Stomach (tissue), 8 donors: ENCODE measurements at regions not wholly inside any gene's neighbourhood (a gene's known extent, or its start where the extent isn't known, plus 50 kb on each side); places are given as distances from the start of the nearest gene placed in this dataset.

Source experiments
- DNase-seq, 2 donors: peaks; one replicate each; pipeline versions ENCODE4 v3.0.0 to v3.0.0-alpha.2; 2013 to 2019
- H3K27ac ChIP-seq, 5 donors: fragments of 200-600 bp in 4 of 5; sonication (generic) in 4 of 5; one replicate each; pipeline ENCODE4 v1.5.1; 2013 to 2019; ENCODE audit warnings: mild to moderate bottlenecking in 1 of 5, moderate library complexity in 1 of 5
- H3K27me3 ChIP-seq, 3 donors: fragments of 200-600 bp; sonication (generic); one replicate each; pipeline ENCODE4 v1.5.1; 2017 to 2019; ENCODE audit warnings: mixed run types in 1 of 3
- H3K36me3 ChIP-seq, 4 donors: fragments of 200-600 bp; sonication (generic); 1 replicate in 3 of 4; 2 replicates in 1 of 4; pipeline ENCODE4 v1.5.1; 2016 to 2019
- H3K4me1 ChIP-seq, 4 donors: fragments of 200-600 bp; sonication (generic); one replicate each; pipeline ENCODE4 v1.5.1; 2016 to 2019
- H3K4me3 ChIP-seq, 4 donors: fragments of 200-600 bp; sonication (generic) in 3 of 4; one replicate each; pipeline ENCODE4 v1.5.1; 2016 to 2019; ENCODE audit warnings: mild to moderate bottlenecking in 1 of 4
- H3K9me3 ChIP-seq, 4 donors: fragments of 200-600 bp; sonication (generic); one replicate each; pipeline ENCODE4 v1.5.1; 2016 to 2019
- EP300 ChIP-seq: sonication (generic); formaldehyde crosslinking; IDR thresholded peaks from one replicate; pipeline ENCODE4 v1.6.1; 2017; ENCODE audit warnings: antibody characterized with exemption
- POLR2A ChIP-seq, 4 donors: fragments of 450-650 bp; IDR thresholded peaks; one replicate each; pipeline ENCODE4 v1.6.1; 2016; ENCODE audit warnings: antibody characterized with exemption in 4 of 4, control low read depth in 2 of 4, mild to moderate bottlenecking in 1 of 4, moderate library complexity in 1 of 4
- POLR2AphosphoS5 ChIP-seq, 3 donors: sonication (generic); formaldehyde crosslinking; IDR thresholded peaks; one replicate each; pipeline ENCODE4 v1.6.1; 2016; ENCODE audit warnings: antibody characterized with exemption in 3 of 3
- WGBS, 5 donors: extraction: QIAGEN DNeasy Blood & Tissue Kit in 3 of 5; methylation state at CpG; one replicate each; pipeline versions ENCODE4 v1.1.5 to v1.1.7; 2013 to 2018; 5-methylcytosine and 5-hydroxymethylcytosine counted together
- intact Hi-C: fragments of 100-400 bp; cut with DNase I; formaldehyde crosslinking; loops from one replicate; pipeline ENCODE4 v1.15.1; 2023; ENCODE audit warnings: low total_unique reads
- TF ChIP-seq, protein P1 (sequence below), 7 experiments: fragments of 450-650 bp in 4 of 7; fragments of 200-600 bp in 3 of 7; sonication (generic) in 3 of 7; IDR thresholded peaks; one replicate each; pipeline ENCODE4 v1.5.1; 2016 to 2019; ENCODE audit warnings: antibody characterized with exemption in 7 of 7, control low read depth in 2 of 7, mild to moderate bottlenecking in 1 of 7
- donor health status: healthy with polysubstance abuse.
- donor health status: Bipolar disorder and iron deficiency.
- donor health status: healthy.

GRCh38 chr18:42165922-42166513 lies 211.0 kb downstream of the PIK3C3 start:
- 6 to 23% (median 13%) methylated on average over 1 of the region's 1 CpG for WGBS, 5 donors
- intact Hi-C loops, result no loop called here
- H3K27me3 ChIP-seq, result no peaks in the 10 kb centered on the region
- no peaks in the 10 kb centered on the region for H3K4me1 ChIP-seq
- H3K9me3 ChIP-seq, result no peaks in the 10 kb centered on the region
- no peak overlapping the region for H3K4me3 ChIP-seq
- H3K36me3 ChIP-seq, result no peaks in the 10 kb centered on the region
- DNase-seq, result no peak
- TF ChIP-seq POLR2AphosphoS5 (IDR thresholded peaks at IDR 0.05), result no peak
- TF ChIP-seq, protein P1, sequence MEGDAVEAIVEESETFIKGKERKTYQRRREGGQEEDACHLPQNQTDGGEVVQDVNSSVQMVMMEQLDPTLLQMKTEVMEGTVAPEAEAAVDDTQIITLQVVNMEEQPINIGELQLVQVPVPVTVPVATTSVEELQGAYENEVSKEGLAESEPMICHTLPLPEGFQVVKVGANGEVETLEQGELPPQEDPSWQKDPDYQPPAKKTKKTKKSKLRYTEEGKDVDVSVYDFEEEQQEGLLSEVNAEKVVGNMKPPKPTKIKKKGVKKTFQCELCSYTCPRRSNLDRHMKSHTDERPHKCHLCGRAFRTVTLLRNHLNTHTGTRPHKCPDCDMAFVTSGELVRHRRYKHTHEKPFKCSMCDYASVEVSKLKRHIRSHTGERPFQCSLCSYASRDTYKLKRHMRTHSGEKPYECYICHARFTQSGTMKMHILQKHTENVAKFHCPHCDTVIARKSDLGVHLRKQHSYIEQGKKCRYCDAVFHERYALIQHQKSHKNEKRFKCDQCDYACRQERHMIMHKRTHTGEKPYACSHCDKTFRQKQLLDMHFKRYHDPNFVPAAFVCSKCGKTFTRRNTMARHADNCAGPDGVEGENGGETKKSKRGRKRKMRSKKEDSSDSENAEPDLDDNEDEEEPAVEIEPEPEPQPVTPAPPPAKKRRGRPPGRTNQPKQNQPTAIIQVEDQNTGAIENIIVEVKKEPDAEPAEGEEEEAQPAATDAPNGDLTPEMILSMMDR (IDR thresholded peaks at IDR 0.05), result no peak
- no peak for TF ChIP-seq POLR2A (IDR thresholded peaks at IDR 0.05)
- no peak for TF ChIP-seq EP300
- no peak overlapping the region for H3K27ac ChIP-seq

DNA sequence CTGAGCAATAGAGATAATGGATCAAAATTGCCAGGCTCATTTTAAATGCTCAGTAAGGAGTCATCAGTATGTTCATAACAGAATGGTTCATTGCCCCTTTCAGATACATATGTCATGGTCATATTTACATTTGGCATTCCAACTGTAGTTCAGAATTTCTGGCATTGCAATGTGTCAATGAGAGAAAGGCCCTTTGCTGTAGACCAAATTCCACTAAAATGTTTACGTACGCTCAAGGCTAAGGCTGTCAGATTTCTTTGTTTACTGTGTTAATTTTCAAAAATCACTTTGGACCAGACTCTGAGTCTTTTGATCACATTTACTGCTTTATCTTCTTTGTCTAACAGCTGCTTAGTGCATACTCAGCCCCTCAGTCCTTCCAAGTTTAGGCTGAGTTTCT lies 213.5 kb downstream of the PIK3C3 start:
- Histone ChIP-seq H3K27me3 (no peaks in the 10 kb centered on the region), H3K4me1 (no peaks in the 10 kb centered on the region), H3K9me3 (no peaks in the 10 kb centered on the region), H3K36me3 (no peaks in the 10 kb centered on the region), H3K4me3 (no peak overlapping the region), H3K27ac (no peak overlapping the region)
- intact Hi-C loops, result no loop called here
- TF ChIP-seq POLR2A (IDR thresholded peaks at IDR 0.05), result no peak
- TF ChIP-seq, protein P1 (IDR thresholded peaks at IDR 0.05), result no peak
- 31 to 70% (median 64%) methylated on average over 2 of the region's 2 CpGs for WGBS, 5 donors
- DNase-seq, result no peak

GRCh38 chr18:42168907-42169306 lies 213.9 kb downstream of the PIK3C3 start:
- DNase-seq, result no peak
- Histone ChIP-seq H3K27ac (no peak overlapping the region), H3K9me3 (no peaks in the 10 kb centered on the region), H3K4me3 (no peak overlapping the region), H3K27me3 (no peaks in the 10 kb centered on the region), H3K36me3 (no peaks in the 10 kb centered on the region), H3K4me1 (no peaks in the 10 kb centered on the region)
- WGBS, 5 donors, result 35 to 47% (median 41%) methylated on average over 3 of the region's 3 CpGs
- intact Hi-C loops, result no loop called here
- TF ChIP-seq, protein P1 (IDR thresholded peaks at IDR 0.05), result no peak
- TF ChIP-seq POLR2A (IDR thresholded peaks at IDR 0.05), result no peak
- TF ChIP-seq POLR2AphosphoS5 (IDR thresholded peaks at IDR 0.05), result no peak
- TF ChIP-seq EP300, result no peak

DNA sequence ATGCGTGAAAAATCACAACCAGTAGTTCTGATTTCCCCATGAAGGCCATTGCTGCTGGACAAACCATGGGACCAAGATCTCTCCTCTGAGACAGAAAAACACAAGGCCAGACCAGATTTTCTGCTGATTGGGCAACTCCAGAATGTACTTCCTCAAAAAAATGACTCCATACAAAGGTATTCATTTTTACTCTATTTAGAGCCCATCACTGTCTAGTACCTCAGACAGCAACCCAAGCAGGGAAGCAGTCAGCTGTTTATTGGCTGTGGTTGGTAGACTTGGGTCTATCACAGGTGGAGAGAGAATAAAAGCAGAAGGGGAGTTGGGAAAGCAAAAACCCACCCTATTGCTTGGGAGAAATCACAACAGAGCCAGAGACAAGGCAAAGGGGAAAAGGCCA lies 219.9 kb downstream of the PIK3C3 start:
- intact Hi-C loops, result no loop called here
- no peaks in the 10 kb centered on the region for H3K36me3 ChIP-seq
- 86 to 95% (median 92%) methylated on average over 1 of the region's 1 CpG for WGBS, 5 donors
- H3K27me3 ChIP-seq, result no peaks in the 10 kb centered on the region
- DNase-seq, result peak in 1 of 2 donors; percentile 31
- no peak overlapping the region for H3K4me3 ChIP-seq
- no peak overlapping the region for H3K27ac ChIP-seq
- H3K4me1 ChIP-seq, result no peaks in the 10 kb centered on the region
- TF ChIP-seq POLR2AphosphoS5 (IDR thresholded peaks at IDR 0.05) (no peak), EP300 (no peak), POLR2A (IDR thresholded peaks at IDR 0.05) (no peak)
- TF ChIP-seq, protein P1 (IDR thresholded peaks at IDR 0.05), result no peak
- no peaks in the 10 kb centered on the region for H3K9me3 ChIP-seq
